Gastroesophageal sphincter (tissue), 4 donors: ENCODE measurements at regions not wholly inside any gene's neighbourhood (a gene's known extent, or its start where the extent isn't known, plus 50 kb on each side); places are given as distances from the start of the nearest gene placed in this dataset.

Source experiments
- ATAC-seq: fragments of 150-250 bp; one replicate; pipeline ENCODE4 v1.9.1; 2016; ENCODE audit warnings: mild to moderate bottlenecking, moderate library complexity
- H3K27ac ChIP-seq, 4 donors: fragments of 200-600 bp; sonication (generic) in 3 of 4; 1 replicate in 3 of 4; 2 replicates in 1 of 4; pipeline ENCODE4 v1.5.1; 2016 to 2019
- H3K27me3 ChIP-seq: fragments of 200-600 bp; sonication (generic); one replicate; pipeline ENCODE4 v1.5.1; 2019
- H3K36me3 ChIP-seq, 2 donors: fragments of 200-600 bp; sonication (generic); one replicate each; pipeline ENCODE4 v1.5.1; 2019; ENCODE audit warnings: control low read depth in 1 of 2
- H3K4me1 ChIP-seq, 3 donors: fragments of 200-600 bp; sonication (generic); 1 replicate in 2 of 3; 2 replicates in 1 of 3; pipeline ENCODE4 v1.5.1; 2016 to 2019; ENCODE audit warnings: control low read depth in 2 of 3
- H3K4me3 ChIP-seq, 2 donors: fragments of 200-600 bp; sonication (generic); one replicate each; pipeline ENCODE4 v1.5.1; 2019; ENCODE audit warnings: mild to moderate bottlenecking in 1 of 2, moderate library complexity in 1 of 2
- H3K9me3 ChIP-seq, 3 donors: fragments of 200-600 bp; sonication (generic); one replicate each; pipeline ENCODE4 v1.5.1; 2017 to 2019; ENCODE audit warnings: control low read depth in 2 of 3
- EP300 ChIP-seq: sonication (generic); formaldehyde crosslinking; IDR thresholded peaks from one replicate; pipeline ENCODE4 v1.6.1; 2017; ENCODE audit warnings: antibody characterized with exemption, mild to moderate bottlenecking
- POLR2A ChIP-seq, 2 donors: fragments of 450-650 bp; IDR thresholded peaks; one replicate each; pipeline ENCODE4 v1.6.1; 2017; ENCODE audit warnings: antibody characterized with exemption in 2 of 2, mild to moderate bottlenecking in 2 of 2, moderate library complexity in 1 of 2
- POLR2AphosphoS5 ChIP-seq: sonication (generic); formaldehyde crosslinking; IDR thresholded peaks from one replicate; pipeline ENCODE4 v1.6.1; 2017; ENCODE audit warnings: antibody characterized with exemption
- WGBS, 2 donors: methylation state at CpG; one replicate each; pipeline ENCODE4 v1.1.5; 2018; ENCODE audit warnings: low coverage in 1 of 2; 5-methylcytosine and 5-hydroxymethylcytosine counted together
- TF ChIP-seq, protein P1 (sequence below), 4 experiments: fragments of 200-600 bp in 2 of 4; fragments of 450-650 bp in 2 of 4; sonication (generic) in 1 of 4; IDR thresholded peaks; one replicate each; pipeline ENCODE4 v1.5.1; 2017 to 2019; ENCODE audit warnings: antibody characterized with exemption in 4 of 4, mild to moderate bottlenecking in 2 of 4, moderate library complexity in 2 of 4

DNA sequence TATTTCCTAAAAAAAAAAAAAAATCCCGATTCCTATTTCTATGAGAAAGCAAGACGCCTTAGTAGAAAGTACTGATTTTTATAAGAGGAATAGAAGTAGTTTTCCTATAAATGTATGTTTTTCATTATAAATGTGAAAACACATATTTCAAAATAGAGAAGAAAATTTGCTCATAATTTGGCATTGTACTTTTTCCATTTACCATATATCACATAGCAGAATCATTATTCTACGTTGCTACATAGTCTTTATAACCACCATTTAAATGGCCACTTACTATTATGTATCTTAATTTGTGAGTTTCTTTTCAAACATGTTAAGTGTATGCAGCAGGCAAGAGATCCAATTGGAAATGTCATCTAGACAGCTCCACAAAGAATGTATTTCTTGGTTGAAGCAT is 99.0 kb downstream of the CCDC34 start:
- no peak overlapping the region for H3K27ac ChIP-seq
- 90 to 91% methylated on average over 2 to 3 of the region's 3 CpGs for WGBS, 2 donors
- no peaks in the 10 kb centered on the region for H3K27me3 ChIP-seq
- no peaks in the 10 kb centered on the region for H3K36me3 ChIP-seq
- TF ChIP-seq, protein P1, sequence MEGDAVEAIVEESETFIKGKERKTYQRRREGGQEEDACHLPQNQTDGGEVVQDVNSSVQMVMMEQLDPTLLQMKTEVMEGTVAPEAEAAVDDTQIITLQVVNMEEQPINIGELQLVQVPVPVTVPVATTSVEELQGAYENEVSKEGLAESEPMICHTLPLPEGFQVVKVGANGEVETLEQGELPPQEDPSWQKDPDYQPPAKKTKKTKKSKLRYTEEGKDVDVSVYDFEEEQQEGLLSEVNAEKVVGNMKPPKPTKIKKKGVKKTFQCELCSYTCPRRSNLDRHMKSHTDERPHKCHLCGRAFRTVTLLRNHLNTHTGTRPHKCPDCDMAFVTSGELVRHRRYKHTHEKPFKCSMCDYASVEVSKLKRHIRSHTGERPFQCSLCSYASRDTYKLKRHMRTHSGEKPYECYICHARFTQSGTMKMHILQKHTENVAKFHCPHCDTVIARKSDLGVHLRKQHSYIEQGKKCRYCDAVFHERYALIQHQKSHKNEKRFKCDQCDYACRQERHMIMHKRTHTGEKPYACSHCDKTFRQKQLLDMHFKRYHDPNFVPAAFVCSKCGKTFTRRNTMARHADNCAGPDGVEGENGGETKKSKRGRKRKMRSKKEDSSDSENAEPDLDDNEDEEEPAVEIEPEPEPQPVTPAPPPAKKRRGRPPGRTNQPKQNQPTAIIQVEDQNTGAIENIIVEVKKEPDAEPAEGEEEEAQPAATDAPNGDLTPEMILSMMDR (IDR thresholded peaks at IDR 0.05) = no peak
- TF ChIP-seq POLR2A (IDR thresholded peaks at IDR 0.05) (no peak), EP300 (no peak), POLR2AphosphoS5 (no peak)
- no peaks in the 10 kb centered on the region for H3K4me1 ChIP-seq
- no peak for ATAC-seq
- H3K9me3 ChIP-seq = no peaks in the 10 kb centered on the region
- H3K4me3 ChIP-seq = no peak overlapping the region

DNA sequence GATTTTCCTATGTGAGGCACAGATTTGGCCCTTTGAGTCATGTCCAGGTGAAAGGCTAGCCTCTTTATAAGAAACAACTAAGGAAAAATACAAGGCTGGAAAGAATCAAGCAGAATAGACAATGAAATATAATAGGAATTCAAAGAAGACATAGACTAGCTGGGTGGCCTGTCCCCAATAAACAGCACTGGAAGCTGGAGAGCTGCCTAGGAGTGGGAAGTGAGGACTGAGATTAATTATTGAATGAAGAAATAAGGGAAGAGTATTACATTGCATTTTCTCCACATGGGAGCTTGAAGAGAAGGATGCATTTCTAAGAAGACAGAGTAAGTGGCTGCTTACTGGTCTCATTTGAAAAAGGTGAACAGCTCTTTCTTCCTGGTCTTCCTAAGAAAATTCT is 100.0 kb downstream of the CCDC34 start:
- ATAC-seq = no peak
- no peak overlapping the region for H3K27ac ChIP-seq
- H3K4me3 ChIP-seq = no peak overlapping the region
- no peaks in the 10 kb centered on the region for H3K9me3 ChIP-seq
- no peaks in the 10 kb centered on the region for H3K4me1 ChIP-seq
- H3K36me3 ChIP-seq = no peaks in the 10 kb centered on the region
- TF ChIP-seq EP300 = no peak
- TF ChIP-seq, protein P1 (IDR thresholded peaks at IDR 0.05) = no peak
- no peak for TF ChIP-seq POLR2AphosphoS5
- no peak for TF ChIP-seq POLR2A (IDR thresholded peaks at IDR 0.05)
- no peaks in the 10 kb centered on the region for H3K27me3 ChIP-seq

DNA sequence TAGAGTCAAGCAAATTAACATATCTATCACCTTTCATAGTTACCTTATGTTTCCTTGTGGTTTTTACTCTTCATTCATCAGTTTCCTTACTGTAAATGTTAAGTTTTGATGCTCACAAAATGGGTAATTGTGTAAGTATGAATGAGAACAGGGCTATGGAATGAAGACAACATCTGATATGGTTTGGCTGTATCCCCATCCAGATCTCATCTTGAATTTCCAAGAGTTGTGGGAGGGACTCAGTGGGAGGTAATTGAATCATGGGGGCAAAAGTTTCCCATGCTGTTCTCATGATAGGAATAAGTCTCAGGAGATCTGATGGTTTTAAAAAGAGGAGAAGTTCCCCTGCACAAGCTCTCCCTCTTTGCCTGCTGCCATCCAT is 107.6 kb downstream of the CCDC34 start:
- Histone ChIP-seq H3K4me3 (no peak overlapping the region), H3K27ac (no peak overlapping the region), H3K36me3 (no peaks in the 10 kb centered on the region), H3K9me3 (no peaks in the 10 kb centered on the region), H3K4me1 (peaks cover 0 to 3% (median 0%) of the 10 kb centered on the region in 3 donors), H3K27me3 (no peaks in the 10 kb centered on the region)
- no peak for TF ChIP-seq POLR2A (IDR thresholded peaks at IDR 0.05)
- no peak for TF ChIP-seq POLR2AphosphoS5
- no peak for TF ChIP-seq EP300
- TF ChIP-seq, protein P1 (IDR thresholded peaks at IDR 0.05) = no peak
- no peak for ATAC-seq

GRCh38 chr11:27254744-27255446 is 108.1 kb downstream of the CCDC34 start:
- no peaks in the 10 kb centered on the region for H3K36me3 ChIP-seq
- H3K9me3 ChIP-seq = no peaks in the 10 kb centered on the region
- TF ChIP-seq EP300 = no peak
- TF ChIP-seq POLR2A (IDR thresholded peaks at IDR 0.05) = no peak
- TF ChIP-seq, protein P1 (IDR thresholded peaks at IDR 0.05) = no peak
- no peak for TF ChIP-seq POLR2AphosphoS5
- no peak for ATAC-seq
- no peak overlapping the region for H3K4me3 ChIP-seq
- peaks cover 0 to 3% (median 0%) of the 10 kb centered on the region in 3 donors for H3K4me1 ChIP-seq
- H3K27me3 ChIP-seq = no peaks in the 10 kb centered on the region
- WGBS, 2 donors = 8 to 10% methylated on average over 1 of the region's 1 CpG
- H3K27ac ChIP-seq = no peak overlapping the region

GRCh38 chr11:27253224-27253623 is 109.8 kb downstream of the CCDC34 start:
- H3K27ac ChIP-seq = no peak overlapping the region
- TF ChIP-seq POLR2A (IDR thresholded peaks at IDR 0.05) (no peak), EP300 (no peak), POLR2AphosphoS5 (no peak)
- TF ChIP-seq, protein P1 (IDR thresholded peaks at IDR 0.05) = no peak
- WGBS, 2 donors = 100% methylated on average over 1 of the region's 1 CpG; no CpG with 5 or more reads in 1 of the 2 donors
- no peak overlapping the region for H3K4me3 ChIP-seq
- peaks cover 0 to 3% (median 0%) of the 10 kb centered on the region in 3 donors for H3K4me1 ChIP-seq
- ATAC-seq = no peak
- H3K27me3 ChIP-seq = no peaks in the 10 kb centered on the region
- no peaks in the 10 kb centered on the region for H3K9me3 ChIP-seq
- no peaks in the 10 kb centered on the region for H3K36me3 ChIP-seq
